ENCODE measurements at regions not wholly inside any gene's neighbourhood (a gene's known extent, or its start where the extent isn't known, plus 50 kb on each side); places are given as distances from the start of the nearest gene placed in this dataset.

GRCh38 chr6:170031684-170032121 lies 259.2 kb downstream of the DLL1 start:
- CTCF ChIA-PET, result no interaction called here
- no peaks in the 10 kb centered on the region for H3F3A ChIP-seq (replicated peaks; ENCODE audit: insufficient read depth)
- H3K9me2 ChIP-seq, result no peaks in the 10 kb centered on the region
- H3K9ac ChIP-seq, result no peak overlapping the region
- H3K27ac ChIP-seq (ENCODE audit: low read depth in 2 of 2, low read length in 1 of 2), result no peak overlapping the region; a peak in 1 of 4 replicates
- no peaks in the 10 kb centered on the region for H3K9me3 ChIP-seq
- POLR2A ChIA-PET, result no interaction called here
- H3K4me3 ChIP-seq (ENCODE audit: low read depth in 2 of 2, low read length in 1 of 2), result no peak overlapping the region
- H4K20me1 ChIP-seq (ENCODE audit: insufficient read depth), result no peaks in the 10 kb centered on the region
- H3K79me2 ChIP-seq (ENCODE audit: insufficient read depth), result no peaks in the 10 kb centered on the region
- H3K27me3 ChIP-seq (ENCODE audit: insufficient read depth), result no peaks in the 10 kb centered on the region
- 50% methylated on average over 11 of the region's 11 CpGs for WGBS (ENCODE audit: low lambda C conversion rate)
- H3K4me2 ChIP-seq, result no peak overlapping the region
- DNase-seq, result no peak
- H3K36me3 ChIP-seq (replicated peaks in 1 of 2; ENCODE audit: control insufficient read depth in 1 of 2, insufficient read depth in 2 of 2, low read length in 1 of 2), result no peaks in the 10 kb centered on the region
- peaks cover 0 to 17% of the 10 kb centered on the region in 2 experiments; a peak in 1 of 4 replicates for H3K4me1 ChIP-seq (ENCODE audit: control insufficient read depth in 1 of 2, insufficient read depth in 2 of 2, low read depth in 1 of 2, low read length in 1 of 2)
- H2AFZ ChIP-seq (ENCODE audit: low read depth), result no peak overlapping the region
- no peak for TF ChIP-seq MAX (IDR thresholded peaks at IDR 0.05; ENCODE audit: low read depth)
- TF ChIP-seq RFX5 (IDR thresholded peaks at IDR 0.05; ENCODE audit: low read length), result no peak
- TF ChIP-seq YY1 (IDR thresholded peaks at IDR 0.05; ENCODE audit: low read depth), result no peak
- TF ChIP-seq SMC3 (IDR thresholded peaks at IDR 0.05; ENCODE audit: low read depth, low read length), result no peak
- no peak for TF ChIP-seq GATA2 (CRISPR knock-in tag; IDR thresholded peaks at IDR 0.05)
- no peak for TF ChIP-seq USF1 (IDR thresholded peaks at IDR 0.05; ENCODE audit: borderline replicate concordance, low read depth)
- no peak for TF ChIP-seq ELF1 (IDR thresholded peaks at IDR 0.05)
- no peak for TF ChIP-seq SIN3A (IDR thresholded peaks at IDR 0.05; ENCODE audit: borderline replicate concordance, low read depth, low read length)
- TF ChIP-seq FOXJ3 (CRISPR knock-in tag; IDR thresholded peaks at IDR 0.05), result no peak
- no peak for TF ChIP-seq FOSL2 (IDR thresholded peaks at IDR 0.05; ENCODE audit: borderline replicate concordance, low read depth)
- TF ChIP-seq MXI1 (IDR thresholded peaks at IDR 0.05; ENCODE audit: low read depth, low read length), result no peak
- TF ChIP-seq MEF2A (IDR thresholded peaks at IDR 0.05; ENCODE audit: borderline replicate concordance, low read depth), result no peak
- no peak for TF ChIP-seq PBX3 (IDR thresholded peaks at IDR 0.05)
- TF ChIP-seq EZH2phosphoT487 (IDR thresholded peaks at IDR 0.05; ENCODE audit: borderline replicate concordance, low read depth), result no peak

GRCh38 chr6:170030821-170031471 lies 259.9 kb downstream of the DLL1 start:
- H3K4me2 ChIP-seq, result no peak overlapping the region
- H3F3A ChIP-seq (replicated peaks; ENCODE audit: insufficient read depth), result no peaks in the 10 kb centered on the region
- no peak for TF ChIP-seq FOSL2 (IDR thresholded peaks at IDR 0.05; ENCODE audit: borderline replicate concordance, low read depth)
- TF ChIP-seq TAF1 (IDR thresholded peaks at IDR 0.05; ENCODE audit: borderline replicate concordance, low read depth, low read length), result no peak
- H3K9me3 ChIP-seq, result no peaks in the 10 kb centered on the region
- no peaks in the 10 kb centered on the region for H3K9me2 ChIP-seq
- POLR2A ChIA-PET, result no interaction called here
- H3K4me1 ChIP-seq (ENCODE audit: control insufficient read depth in 1 of 2, insufficient read depth in 2 of 2, low read depth in 1 of 2, low read length in 1 of 2), result peaks cover 0 to 25% of the 10 kb centered on the region in 2 experiments; a peak in 1 of 4 replicates
- H3K79me2 ChIP-seq (ENCODE audit: insufficient read depth), result no peaks in the 10 kb centered on the region
- H4K20me1 ChIP-seq (ENCODE audit: insufficient read depth), result no peaks in the 10 kb centered on the region
- no peak overlapping the region for H2AFZ ChIP-seq (ENCODE audit: low read depth)
- CTCF ChIA-PET, result no interaction called here
- peak; percentile 46 for DNase-seq
- WGBS (ENCODE audit: low lambda C conversion rate), result 18% methylated on average over 3 of the region's 16 CpGs
- H3K4me3 ChIP-seq (ENCODE audit: low read depth in 2 of 2, low read length in 1 of 2), result no peak overlapping the region
- H3K27me3 ChIP-seq (ENCODE audit: insufficient read depth), result no peaks in the 10 kb centered on the region
- H3K36me3 ChIP-seq (replicated peaks in 1 of 2; ENCODE audit: control insufficient read depth in 1 of 2, insufficient read depth in 2 of 2, low read length in 1 of 2), result no peaks in the 10 kb centered on the region
- H3K9ac ChIP-seq, result no peak overlapping the region
- H3K27ac ChIP-seq (ENCODE audit: low read depth in 2 of 2, low read length in 1 of 2), result no peak overlapping the region

Measured in SK-N-SH (cell line).